ENCODE measurements at regions not wholly inside any gene's neighbourhood (a gene's known extent, or its start where the extent isn't known, plus 50 kb on each side); places are given as distances from the start of the nearest gene placed in this dataset.
A peak's percentile ranks its signal among the peaks of the same experiment; 100 is the strongest.

DNA sequence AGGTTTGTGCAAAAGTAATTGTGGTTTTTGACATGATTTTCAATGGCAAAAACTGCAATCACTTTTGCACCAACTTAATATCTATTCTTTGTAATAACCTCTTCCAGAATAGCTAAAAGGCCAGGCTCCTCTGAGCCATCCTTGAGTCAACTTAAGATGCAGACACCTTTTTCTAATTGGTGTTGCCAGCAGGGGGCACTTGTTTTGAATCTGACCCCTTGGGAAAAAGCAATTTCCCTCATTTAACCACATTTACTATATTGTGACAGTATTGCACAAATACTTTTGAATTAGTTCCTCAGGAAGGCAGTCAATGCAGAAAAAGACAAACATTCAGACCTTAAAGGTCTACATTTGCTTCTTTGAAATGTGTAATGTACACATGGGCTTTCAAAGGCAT lies 78.6 kb upstream of the GALNT5 start:
- no peaks in the 10 kb centered on the region for H3K27me3 Mint-ChIP-seq (ENCODE audit: low read depth)
- no peaks in the 10 kb centered on the region for H3K36me3 Mint-ChIP-seq
- TF ChIP-seq PRRX2 (CRISPR knock-in tag; IDR thresholded peaks at IDR 0.05) (no peak), NR3C1 (CRISPR knock-in tag; conservative IDR thresholded peaks at IDR 0.05; ENCODE audit: low read depth) (no peak), ZSCAN18 (CRISPR knock-in tag; IDR thresholded peaks at IDR 0.05) (no peak), E2F5 (CRISPR knock-in tag; IDR thresholded peaks at IDR 0.05) (no peak), ZNF396 (CRISPR knock-in tag; IDR thresholded peaks at IDR 0.05; ENCODE audit: borderline replicate concordance) (no peak), ZNF671 (CRISPR knock-in tag; IDR thresholded peaks at IDR 0.05) (no peak), ZNF138 (CRISPR knock-in tag; conservative IDR thresholded peaks at IDR 0.05) (no peak), JUN (CRISPR knock-in tag; IDR thresholded peaks at IDR 0.05) (no peak), IRF2 (CRISPR knock-in tag; IDR thresholded peaks at IDR 0.05; ENCODE audit: borderline replicate concordance, low read depth) (no peak), NFATC4 (CRISPR knock-in tag; IDR thresholded peaks at IDR 0.05) (no peak)
- TF ChIP-seq, protein P1, sequence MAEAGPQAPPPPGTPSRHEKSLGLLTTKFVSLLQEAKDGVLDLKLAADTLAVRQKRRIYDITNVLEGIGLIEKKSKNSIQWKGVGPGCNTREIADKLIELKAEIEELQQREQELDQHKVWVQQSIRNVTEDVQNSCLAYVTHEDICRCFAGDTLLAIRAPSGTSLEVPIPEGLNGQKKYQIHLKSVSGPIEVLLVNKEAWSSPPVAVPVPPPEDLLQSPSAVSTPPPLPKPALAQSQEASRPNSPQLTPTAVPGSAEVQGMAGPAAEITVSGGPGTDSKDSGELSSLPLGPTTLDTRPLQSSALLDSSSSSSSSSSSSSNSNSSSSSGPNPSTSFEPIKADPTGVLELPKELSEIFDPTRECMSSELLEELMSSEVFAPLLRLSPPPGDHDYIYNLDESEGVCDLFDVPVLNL (CRISPR knock-in tag; IDR thresholded peaks at IDR 0.05; ENCODE audit: borderline replicate concordance, low read depth), result no peak
- TF ChIP-seq, protein P2, sequence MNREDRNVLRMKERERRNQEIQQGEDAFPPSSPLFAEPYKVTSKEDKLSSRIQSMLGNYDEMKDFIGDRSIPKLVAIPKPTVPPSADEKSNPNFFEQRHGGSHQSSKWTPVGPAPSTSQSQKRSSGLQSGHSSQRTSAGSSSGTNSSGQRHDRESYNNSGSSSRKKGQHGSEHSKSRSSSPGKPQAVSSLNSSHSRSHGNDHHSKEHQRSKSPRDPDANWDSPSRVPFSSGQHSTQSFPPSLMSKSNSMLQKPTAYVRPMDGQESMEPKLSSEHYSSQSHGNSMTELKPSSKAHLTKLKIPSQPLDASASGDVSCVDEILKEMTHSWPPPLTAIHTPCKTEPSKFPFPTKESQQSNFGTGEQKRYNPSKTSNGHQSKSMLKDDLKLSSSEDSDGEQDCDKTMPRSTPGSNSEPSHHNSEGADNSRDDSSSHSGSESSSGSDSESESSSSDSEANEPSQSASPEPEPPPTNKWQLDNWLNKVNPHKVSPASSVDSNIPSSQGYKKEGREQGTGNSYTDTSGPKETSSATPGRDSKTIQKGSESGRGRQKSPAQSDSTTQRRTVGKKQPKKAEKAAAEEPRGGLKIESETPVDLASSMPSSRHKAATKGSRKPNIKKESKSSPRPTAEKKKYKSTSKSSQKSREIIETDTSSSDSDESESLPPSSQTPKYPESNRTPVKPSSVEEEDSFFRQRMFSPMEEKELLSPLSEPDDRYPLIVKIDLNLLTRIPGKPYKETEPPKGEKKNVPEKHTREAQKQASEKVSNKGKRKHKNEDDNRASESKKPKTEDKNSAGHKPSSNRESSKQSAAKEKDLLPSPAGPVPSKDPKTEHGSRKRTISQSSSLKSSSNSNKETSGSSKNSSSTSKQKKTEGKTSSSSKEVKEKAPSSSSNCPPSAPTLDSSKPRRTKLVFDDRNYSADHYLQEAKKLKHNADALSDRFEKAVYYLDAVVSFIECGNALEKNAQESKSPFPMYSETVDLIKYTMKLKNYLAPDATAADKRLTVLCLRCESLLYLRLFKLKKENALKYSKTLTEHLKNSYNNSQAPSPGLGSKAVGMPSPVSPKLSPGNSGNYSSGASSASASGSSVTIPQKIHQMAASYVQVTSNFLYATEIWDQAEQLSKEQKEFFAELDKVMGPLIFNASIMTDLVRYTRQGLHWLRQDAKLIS (CRISPR knock-in tag; IDR thresholded peaks at IDR 0.05; ENCODE audit: borderline replicate concordance), result no peak
- TF ChIP-seq, protein P3, sequence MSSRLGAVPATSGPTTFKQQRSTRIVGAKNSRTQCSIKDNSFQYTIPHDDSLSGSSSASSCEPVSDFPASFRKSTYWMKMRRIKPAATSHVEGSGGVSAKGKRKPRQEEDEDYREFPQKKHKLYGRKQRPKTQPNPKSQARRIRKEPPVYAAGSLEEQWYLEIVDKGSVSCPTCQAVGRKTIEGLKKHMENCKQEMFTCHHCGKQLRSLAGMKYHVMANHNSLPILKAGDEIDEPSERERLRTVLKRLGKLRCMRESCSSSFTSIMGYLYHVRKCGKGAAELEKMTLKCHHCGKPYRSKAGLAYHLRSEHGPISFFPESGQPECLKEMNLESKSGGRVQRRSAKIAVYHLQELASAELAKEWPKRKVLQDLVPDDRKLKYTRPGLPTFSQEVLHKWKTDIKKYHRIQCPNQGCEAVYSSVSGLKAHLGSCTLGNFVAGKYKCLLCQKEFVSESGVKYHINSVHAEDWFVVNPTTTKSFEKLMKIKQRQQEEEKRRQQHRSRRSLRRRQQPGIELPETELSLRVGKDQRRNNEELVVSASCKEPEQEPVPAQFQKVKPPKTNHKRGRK (CRISPR knock-in tag; IDR thresholded peaks at IDR 0.05; ENCODE audit: borderline replicate concordance), result no peak
- TF ChIP-seq, protein P4, sequence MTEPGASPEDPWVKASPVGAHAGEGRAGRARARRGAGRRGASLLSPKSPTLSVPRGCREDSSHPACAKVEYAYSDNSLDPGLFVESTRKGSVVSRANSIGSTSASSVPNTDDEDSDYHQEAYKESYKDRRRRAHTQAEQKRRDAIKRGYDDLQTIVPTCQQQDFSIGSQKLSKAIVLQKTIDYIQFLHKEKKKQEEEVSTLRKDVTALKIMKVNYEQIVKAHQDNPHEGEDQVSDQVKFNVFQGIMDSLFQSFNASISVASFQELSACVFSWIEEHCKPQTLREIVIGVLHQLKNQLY (CRISPR knock-in tag; IDR thresholded peaks at IDR 0.05), result no peak
- TF ChIP-seq, protein P5, sequence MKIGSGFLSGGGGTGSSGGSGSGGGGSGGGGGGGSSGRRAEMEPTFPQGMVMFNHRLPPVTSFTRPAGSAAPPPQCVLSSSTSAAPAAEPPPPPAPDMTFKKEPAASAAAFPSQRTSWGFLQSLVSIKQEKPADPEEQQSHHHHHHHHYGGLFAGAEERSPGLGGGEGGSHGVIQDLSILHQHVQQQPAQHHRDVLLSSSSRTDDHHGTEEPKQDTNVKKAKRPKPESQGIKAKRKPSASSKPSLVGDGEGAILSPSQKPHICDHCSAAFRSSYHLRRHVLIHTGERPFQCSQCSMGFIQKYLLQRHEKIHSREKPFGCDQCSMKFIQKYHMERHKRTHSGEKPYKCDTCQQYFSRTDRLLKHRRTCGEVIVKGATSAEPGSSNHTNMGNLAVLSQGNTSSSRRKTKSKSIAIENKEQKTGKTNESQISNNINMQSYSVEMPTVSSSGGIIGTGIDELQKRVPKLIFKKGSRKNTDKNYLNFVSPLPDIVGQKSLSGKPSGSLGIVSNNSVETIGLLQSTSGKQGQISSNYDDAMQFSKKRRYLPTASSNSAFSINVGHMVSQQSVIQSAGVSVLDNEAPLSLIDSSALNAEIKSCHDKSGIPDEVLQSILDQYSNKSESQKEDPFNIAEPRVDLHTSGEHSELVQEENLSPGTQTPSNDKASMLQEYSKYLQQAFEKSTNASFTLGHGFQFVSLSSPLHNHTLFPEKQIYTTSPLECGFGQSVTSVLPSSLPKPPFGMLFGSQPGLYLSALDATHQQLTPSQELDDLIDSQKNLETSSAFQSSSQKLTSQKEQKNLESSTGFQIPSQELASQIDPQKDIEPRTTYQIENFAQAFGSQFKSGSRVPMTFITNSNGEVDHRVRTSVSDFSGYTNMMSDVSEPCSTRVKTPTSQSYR (CRISPR knock-in tag; IDR thresholded peaks at IDR 0.05), result no peak
- H3K27ac Mint-ChIP-seq, result no peak overlapping the region
- no peaks in the 10 kb centered on the region for H3K4me1 Mint-ChIP-seq
- H3K4me3 Mint-ChIP-seq, result no peak overlapping the region
- peak; percentile 20 for DNase-seq (ENCODE audit: low spot score)
- peaks cover 16% of the 10 kb centered on the region for H3K9me3 Mint-ChIP-seq
- ATAC-seq, result no peak
- ChIA-PET POLR2A (no interaction called here), CTCF (interaction anchor here (0.6 to 1.0 kb wide), 3 partner anchors 10 to 15 kb away, joined by 3 to 5 read pairs (median 4); no protein-coding TSS in a partner anchor)
